Caco-2 (cell line): ENCODE measurements at regions not wholly inside any gene's neighbourhood (a gene's known extent, or its start where the extent isn't known, plus 50 kb on each side); places are given as distances from the start of the nearest gene placed in this dataset.

Experiments used
- BruUV-seq: library from RNA; stranded (reverse); fragments of 400-500 nt; replicated peaks from 2 replicates; lab custom pipeline; 2021; lab: Mats Ljungman, UMichigan
- CTCF ChIA-PET: fragments of 300-600 bp; sonication (Branson Sonifier 250); formaldehyde crosslinking; loops from one replicate; lab custom pipeline; 2022; ENCODE audit warnings: antibody characterized with exemption; lab: Charles Lee
- POLR2A ChIA-PET: fragments of 300-600 bp; sonication (Branson Sonifier 250); formaldehyde crosslinking; loops from one replicate; lab custom pipeline; 2022; ENCODE audit warnings: antibody characterized with exemption; lab: Charles Lee
- DNase-seq, 2 experiments: peaks; one replicate each; pipeline versions ENCODE4 v3.0.0 to v3.0.0-alpha.2; 2020 to 2022
- H3K27me3 ChIP-seq: replicated peaks from 2 replicates; pipeline ENCODE4 v1.6.0; 2011; ENCODE audit warnings: low read length; ENCODE audit not compliant: control insufficient read depth, insufficient read depth
- H3K36me3 ChIP-seq: 2 replicates; pipeline ENCODE4 v1.5.1; 2011; ENCODE audit warnings: low read length; ENCODE audit not compliant: control insufficient read depth, insufficient read depth
- H3K4me1 ChIP-seq: fragments of 250-450 bp; sonication (Bioruptor Pico); 2 replicates; pipeline ENCODE4 v1.5.1; 2020; ENCODE audit warnings: mild to moderate bottlenecking
- H3K4me3 ChIP-seq: 2 replicates; pipeline ENCODE4 v1.5.1; 2011; ENCODE audit warnings: low read depth, mild to moderate bottlenecking, control low read depth, low read length
- H3K9me3 ChIP-seq: fragments of 250-450 bp; sonication (Bioruptor Pico); 2 replicates; pipeline ENCODE4 v1.5.1; 2020; ENCODE audit warnings: mild to moderate bottlenecking, moderate library complexity
- H3K27ac Mint-ChIP-seq: one replicate; pipeline ENCODE4 v1.8.0; 2022; ENCODE audit warnings: mixed read lengths; ENCODE audit not compliant: unreplicated experiment
- H3K27me3 Mint-ChIP-seq: one replicate; pipeline ENCODE4 v1.8.0; 2022; ENCODE audit warnings: mixed read lengths; ENCODE audit not compliant: insufficient read depth, unreplicated experiment
- H3K36me3 Mint-ChIP-seq: one replicate; pipeline ENCODE4 v1.8.0; 2022; ENCODE audit warnings: mild to moderate bottlenecking, mixed read lengths; ENCODE audit not compliant: insufficient read depth, unreplicated experiment
- H3K4me1 Mint-ChIP-seq: one replicate; pipeline ENCODE4 v1.8.0; 2022; ENCODE audit warnings: low read depth, mixed read lengths; ENCODE audit not compliant: unreplicated experiment
- H3K4me3 Mint-ChIP-seq: one replicate; pipeline ENCODE4 v1.8.0; 2022; ENCODE audit warnings: mild to moderate bottlenecking, moderate library complexity, mixed read lengths; ENCODE audit not compliant: unreplicated experiment
- H3K9me3 Mint-ChIP-seq: one replicate; pipeline ENCODE4 v1.8.0; 2022; ENCODE audit warnings: mixed read lengths; ENCODE audit not compliant: unreplicated experiment
- intact Hi-C: fragments of 100-400 bp; cut with micrococcal nuclease; formaldehyde crosslinking; loops from one replicate; pipeline ENCODE4 v1.10.0; 2022; ENCODE audit not compliant: unreplicated experiment
- TF ChIP-seq, protein P1 (sequence below), 2 experiments: fragments of 200-600 bp in 1 of 2; IDR thresholded peaks; 1 replicate in 1 of 2; 2 replicates in 1 of 2; pipeline versions ENCODE4 v1.5.1 to v1.8.0; 2011 to 2022; ENCODE audit warnings: antibody characterized with exemption in 1 of 2, control low read depth in 1 of 2, inconsistent platforms in 1 of 2, low read depth in 1 of 2, low read length in 1 of 2, mild to moderate bottlenecking in 1 of 2, moderate library complexity in 1 of 2; ENCODE audit not compliant: insufficient read depth in 1 of 2, severe bottlenecking in 1 of 2, unreplicated experiment in 1 of 2

DNA sequence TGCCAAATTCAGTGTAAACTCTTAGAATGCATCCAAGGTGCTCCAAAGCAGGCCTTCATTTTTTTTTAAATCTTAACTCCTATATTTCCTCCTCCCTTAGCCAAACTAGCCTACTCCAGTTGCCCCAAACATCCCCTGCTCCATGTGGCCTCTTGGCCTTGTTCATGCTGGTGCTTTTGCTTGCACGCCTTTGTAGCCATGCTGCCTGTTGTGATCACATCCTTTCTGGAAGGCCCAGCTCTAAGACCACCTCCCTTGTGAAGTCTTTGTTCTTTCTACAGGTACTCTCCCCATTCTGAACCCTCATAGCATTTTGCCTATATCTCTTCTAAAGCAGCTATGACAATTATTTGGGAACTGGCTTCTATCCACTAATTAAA lies 375.3 kb upstream of the NFE2L3 start:
- Mint-ChIP-seq H3K9me3 (no peaks in the 10 kb centered on the region), H3K27me3 (peaks cover 4% of the 10 kb centered on the region), H3K36me3 (no peaks in the 10 kb centered on the region), H3K4me3 (no peak overlapping the region), H3K27ac (no peak overlapping the region), H3K4me1 (no peaks in the 10 kb centered on the region)
- Histone ChIP-seq H3K9me3 (no peaks in the 10 kb centered on the region), H3K27me3 (no peaks in the 10 kb centered on the region), H3K4me1 (no peaks in the 10 kb centered on the region), H3K36me3 (no peaks in the 10 kb centered on the region), H3K4me3 (no peak overlapping the region)
- no TSS peak for BruUV-seq
- TF ChIP-seq, protein P1, sequence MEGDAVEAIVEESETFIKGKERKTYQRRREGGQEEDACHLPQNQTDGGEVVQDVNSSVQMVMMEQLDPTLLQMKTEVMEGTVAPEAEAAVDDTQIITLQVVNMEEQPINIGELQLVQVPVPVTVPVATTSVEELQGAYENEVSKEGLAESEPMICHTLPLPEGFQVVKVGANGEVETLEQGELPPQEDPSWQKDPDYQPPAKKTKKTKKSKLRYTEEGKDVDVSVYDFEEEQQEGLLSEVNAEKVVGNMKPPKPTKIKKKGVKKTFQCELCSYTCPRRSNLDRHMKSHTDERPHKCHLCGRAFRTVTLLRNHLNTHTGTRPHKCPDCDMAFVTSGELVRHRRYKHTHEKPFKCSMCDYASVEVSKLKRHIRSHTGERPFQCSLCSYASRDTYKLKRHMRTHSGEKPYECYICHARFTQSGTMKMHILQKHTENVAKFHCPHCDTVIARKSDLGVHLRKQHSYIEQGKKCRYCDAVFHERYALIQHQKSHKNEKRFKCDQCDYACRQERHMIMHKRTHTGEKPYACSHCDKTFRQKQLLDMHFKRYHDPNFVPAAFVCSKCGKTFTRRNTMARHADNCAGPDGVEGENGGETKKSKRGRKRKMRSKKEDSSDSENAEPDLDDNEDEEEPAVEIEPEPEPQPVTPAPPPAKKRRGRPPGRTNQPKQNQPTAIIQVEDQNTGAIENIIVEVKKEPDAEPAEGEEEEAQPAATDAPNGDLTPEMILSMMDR (IDR thresholded peaks at IDR 0.05; ENCODE audit: insufficient read depth in 1 of 2, low read depth in 1 of 2, low read length in 1 of 2, severe bottlenecking in 1 of 2, unreplicated experiment in 1 of 2): no peak
- DNase-seq: no peak
- ChIA-PET CTCF (no interaction called here), POLR2A (no interaction called here)
- intact Hi-C loops: no loop called here

DNA sequence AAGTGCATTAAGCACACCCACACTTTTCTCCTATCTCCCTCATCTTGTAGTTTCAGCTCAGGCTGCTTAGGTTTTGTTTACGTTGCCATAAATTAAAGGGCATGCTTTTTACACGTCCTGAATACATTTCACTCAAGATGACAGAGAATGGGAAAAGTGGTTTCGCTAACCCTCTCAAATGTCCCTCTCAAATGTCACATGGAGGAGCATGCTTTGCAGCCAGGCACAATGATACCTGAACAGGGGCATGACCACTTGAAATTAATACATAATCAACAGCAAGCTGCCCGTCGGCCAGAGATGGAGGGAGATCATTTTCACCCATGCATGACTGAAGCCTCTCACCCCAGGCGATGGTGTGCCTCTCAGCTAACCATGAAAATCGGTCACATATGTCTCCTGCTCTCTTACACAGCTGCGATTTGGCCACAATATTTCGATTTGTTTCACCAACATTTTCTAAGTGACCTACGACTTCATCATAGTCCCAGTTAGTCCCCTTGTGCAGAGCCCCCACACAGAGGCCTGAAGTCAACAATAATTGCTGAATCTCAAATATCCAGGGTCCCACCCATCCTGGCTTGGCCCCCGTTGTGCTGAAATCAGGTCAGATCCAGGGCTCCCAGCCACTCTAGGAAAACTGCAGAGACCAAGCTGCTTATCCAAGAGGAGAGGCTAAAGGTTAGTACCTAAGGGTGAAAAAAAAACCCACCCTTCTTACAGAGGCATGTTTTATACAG lies 373.9 kb upstream of the NFE2L3 start:
- ChIA-PET POLR2A (no interaction called here), CTCF (no interaction called here)
- Mint-ChIP-seq H3K4me1 (no peaks in the 10 kb centered on the region), H3K9me3 (no peaks in the 10 kb centered on the region), H3K27me3 (peaks cover 6% of the 10 kb centered on the region), H3K4me3 (no peak overlapping the region), H3K27ac (no peak overlapping the region), H3K36me3 (no peaks in the 10 kb centered on the region)
- no peak for DNase-seq
- Histone ChIP-seq H3K9me3 (no peaks in the 10 kb centered on the region), H3K4me3 (no peak overlapping the region), H3K4me1 (no peaks in the 10 kb centered on the region), H3K36me3 (no peaks in the 10 kb centered on the region), H3K27me3 (no peaks in the 10 kb centered on the region)
- intact Hi-C loops: no loop called here
- no TSS peak for BruUV-seq
- TF ChIP-seq, protein P1 (IDR thresholded peaks at IDR 0.05; ENCODE audit: insufficient read depth in 1 of 2, low read depth in 1 of 2, low read length in 1 of 2, severe bottlenecking in 1 of 2, unreplicated experiment in 1 of 2): no peak

DNA sequence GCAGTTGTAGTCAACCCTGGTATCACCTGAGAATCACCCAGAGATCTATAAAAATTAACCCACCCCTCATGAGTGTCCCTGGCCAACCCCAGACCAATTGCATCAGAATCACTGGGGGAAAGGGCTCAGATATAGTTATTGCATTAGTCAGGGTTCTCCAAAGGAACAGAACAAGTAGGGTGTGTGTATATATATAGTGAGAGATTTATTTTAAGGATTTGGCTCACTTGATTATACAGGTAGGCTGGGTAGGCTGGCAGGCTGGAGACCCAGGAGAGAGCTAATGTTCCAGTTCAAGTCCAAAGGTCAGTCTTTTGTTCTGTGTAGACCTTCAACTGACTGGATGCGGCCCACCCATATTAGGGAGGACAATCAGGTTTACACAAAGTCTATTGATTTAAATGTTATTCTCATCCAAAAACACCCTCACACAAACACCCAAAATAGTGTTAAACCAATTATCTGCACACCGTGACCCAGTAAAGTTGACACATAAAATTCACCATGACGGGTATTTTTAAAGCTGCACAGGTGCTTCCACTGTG lies 372.9 kb upstream of the NFE2L3 start:
- H3K36me3 Mint-ChIP-seq: no peaks in the 10 kb centered on the region
- H3K9me3 Mint-ChIP-seq: no peaks in the 10 kb centered on the region
- POLR2A ChIA-PET: no interaction called here
- Histone ChIP-seq H3K4me3 (no peak overlapping the region), H3K9me3 (no peaks in the 10 kb centered on the region), H3K36me3 (no peaks in the 10 kb centered on the region), H3K4me1 (no peaks in the 10 kb centered on the region), H3K27me3 (no peaks in the 10 kb centered on the region)
- H3K4me1 Mint-ChIP-seq: no peaks in the 10 kb centered on the region
- no TSS peak for BruUV-seq
- H3K27me3 Mint-ChIP-seq: peaks cover 6% of the 10 kb centered on the region
- no peak overlapping the region for H3K4me3 Mint-ChIP-seq
- TF ChIP-seq, protein P1 (IDR thresholded peaks at IDR 0.05; ENCODE audit: insufficient read depth in 1 of 2, low read depth in 1 of 2, low read length in 1 of 2, severe bottlenecking in 1 of 2, unreplicated experiment in 1 of 2): no peak
- no peak for DNase-seq
- no peak overlapping the region for H3K27ac Mint-ChIP-seq
- CTCF ChIA-PET: no interaction called here
- intact Hi-C loops: no loop called here
